Suppressor macrophage treated with lipopolysaccharide for 1 hour (primary cell): ENCODE measurements at regions not wholly inside any gene's neighbourhood (a gene's known extent, or its start where the extent isn't known, plus 50 kb on each side); places are given as distances from the start of the nearest gene placed in this dataset.
"Not testable (repeated sequence)": the region's sequence is repeated elsewhere in the genome, so short reads cannot be mapped to it uniquely, and the experiment has no call there.

Experiments
- DNase-seq, 3 donors: peaks; one replicate each; pipeline ENCODE4 v3.0.0-alpha.2; 2020 to 2022

- DNase-seq: peak; percentile 71 to 89 (median 88)
Observed at GRCh38 chr12:24664161-24664880, 284.6 kb downstream of the BCAT1 start.

GRCh38 chr12:24661657-24662096 lies 287.2 kb downstream of the BCAT1 start:
- peak; percentile 84 to 92 (median 91) for DNase-seq

DNA sequence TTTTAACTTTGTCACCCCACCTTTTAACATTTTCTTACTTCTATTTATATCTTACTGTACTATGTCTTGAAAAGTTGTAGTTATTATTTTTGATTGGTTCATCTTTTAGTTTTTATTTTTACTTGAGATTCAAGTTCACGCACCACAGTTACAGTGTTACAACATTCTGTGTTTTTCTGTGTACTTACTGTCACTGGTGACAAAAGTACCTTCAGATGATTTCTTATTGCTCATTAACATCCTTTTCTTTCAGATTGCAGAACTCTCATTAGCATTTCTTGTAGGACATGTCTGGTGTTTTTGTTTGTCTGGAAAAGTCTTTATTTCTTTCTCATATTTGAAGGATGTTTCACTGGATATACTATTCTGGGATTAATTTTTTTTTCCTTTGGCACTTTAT lies 289.9 kb downstream of the BCAT1 start:
- DNase-seq: peak; percentile 51 to 81 (median 73)

- not testable (repeated sequence) for DNase-seq
Observed at GRCh38 chr12:24654344-24654743, 294.6 kb downstream of the BCAT1 start.

DNA sequence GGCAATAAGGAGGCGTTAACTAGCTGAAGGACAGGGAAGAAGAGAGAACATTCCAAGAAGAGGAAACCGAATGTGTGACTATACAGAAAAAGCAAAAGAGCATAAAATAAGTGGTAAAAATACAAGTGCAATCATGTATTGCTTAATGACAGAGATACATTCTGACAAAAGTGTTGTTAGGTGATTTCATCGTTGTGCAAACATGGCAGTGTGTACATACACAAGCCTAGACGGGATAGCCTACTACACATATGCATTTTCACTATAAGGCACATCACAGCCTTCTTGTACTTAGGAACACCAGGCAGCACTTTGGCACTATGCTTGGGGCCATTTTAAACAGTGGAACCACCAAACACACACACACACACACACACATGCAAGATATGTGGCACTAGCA lies 299.3 kb downstream of the BCAT1 start:
- DNase-seq: no peak

GRCh38 chr12:24649209-24649608 lies 299.7 kb downstream of the BCAT1 start:
- no peak for DNase-seq

DNA sequence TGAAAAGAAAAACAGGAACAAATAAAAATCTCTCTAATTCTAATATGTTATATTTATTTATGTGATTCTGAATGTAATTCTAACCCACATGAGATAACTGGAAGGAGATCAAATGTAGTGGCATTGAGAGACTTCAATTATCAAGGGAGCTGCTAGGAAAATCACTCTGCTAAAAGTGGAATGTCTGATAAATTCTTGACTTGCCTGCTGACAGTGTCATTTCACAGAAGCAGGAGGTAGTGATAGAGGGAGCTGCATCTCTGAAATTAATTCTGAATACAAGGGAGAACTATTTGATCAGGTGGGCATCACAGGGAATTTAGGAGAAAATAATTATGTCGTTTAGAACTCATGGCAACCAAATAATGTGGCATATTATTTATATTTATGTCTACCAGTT lies 303.6 kb downstream of the BCAT1 start:
- DNase-seq: no peak

DNA sequence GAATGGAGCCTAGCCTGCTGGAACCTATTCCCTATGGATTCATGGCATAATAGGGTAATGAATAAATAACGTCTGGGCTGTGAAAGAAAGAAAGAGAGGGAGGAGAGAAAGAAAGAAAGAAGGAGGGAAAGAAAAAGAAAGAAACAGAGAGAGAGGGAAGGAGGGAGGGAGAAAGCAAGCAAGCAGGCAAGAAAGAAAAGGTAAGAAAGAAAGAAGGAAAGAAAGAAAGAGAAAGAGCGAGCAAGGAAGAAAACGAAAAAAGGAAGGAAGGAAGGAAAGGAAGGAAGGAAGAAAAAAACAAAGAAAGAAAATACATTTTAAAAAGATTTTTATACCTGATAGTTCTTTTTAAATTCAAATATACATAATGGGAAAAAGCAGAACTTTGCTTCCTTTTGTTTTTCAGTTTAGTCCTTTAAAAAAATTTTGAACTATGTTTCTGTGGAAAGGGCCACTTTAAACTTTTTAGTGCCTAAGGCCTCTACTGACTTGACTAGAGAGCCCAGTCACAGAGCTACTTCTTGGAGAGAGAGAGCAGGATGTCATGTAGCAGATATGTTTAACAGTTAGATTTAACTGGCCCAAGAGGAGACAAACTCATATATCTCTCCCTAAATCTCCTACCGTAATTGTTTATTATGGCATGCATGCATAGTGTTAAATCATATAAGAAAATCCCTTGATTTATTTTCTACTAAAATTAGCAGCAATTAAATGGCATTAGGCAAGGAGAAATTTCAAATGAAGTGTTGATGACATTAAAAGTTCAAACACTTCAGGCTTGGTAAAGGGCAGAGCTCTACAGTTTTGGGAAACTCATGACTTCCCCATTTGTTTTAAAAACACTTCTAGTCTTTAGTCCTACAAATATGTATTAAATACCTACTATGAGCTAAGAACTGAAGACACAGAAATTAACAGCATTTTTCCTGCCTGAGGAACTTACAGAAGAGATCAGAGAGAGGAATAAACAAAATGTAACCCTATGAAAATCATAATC lies 305.5 kb downstream of the BCAT1 start:
- DNase-seq: peak in 1 of 3 donors; percentile 17

GRCh38 chr12:24639641-24640040 lies 309.3 kb downstream of the BCAT1 start:
- peak in 2 of 3 donors; percentile 39 to 47 for DNase-seq

DNA sequence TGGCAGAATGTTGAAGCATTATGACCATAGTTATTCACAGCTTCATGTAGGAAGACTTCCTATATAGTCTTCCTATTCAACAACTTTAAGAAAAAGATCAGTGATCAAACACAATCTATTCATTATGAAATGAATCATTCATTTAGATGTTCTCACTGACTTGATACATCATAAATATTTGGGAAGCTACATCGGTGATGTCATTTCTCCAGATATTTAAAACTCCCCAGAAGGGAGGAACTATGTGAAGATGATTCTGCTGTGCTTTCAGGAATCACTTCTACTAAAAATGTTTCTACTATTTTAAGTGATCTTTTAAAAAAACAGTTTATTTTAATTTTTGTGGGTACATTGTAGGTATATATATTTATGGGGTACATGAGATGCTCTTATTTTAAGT lies 316.4 kb downstream of the BCAT1 start:
- DNase-seq: peak; percentile 37 to 76 (median 61)

- DNase-seq: peak in 1 of 3 donors; percentile 12
Observed at GRCh38 chr12:24631676-24632426, 317.1 kb downstream of the BCAT1 start.

- peak in 1 of 3 donors; percentile 5 for DNase-seq
Observed at GRCh38 chr12:24630856-24631255, 318.0 kb downstream of the BCAT1 start.

GRCh38 chr12:24630446-24630845 lies 318.5 kb downstream of the BCAT1 start:
- DNase-seq: no peak

GRCh38 chr12:24625103-24625502 lies 323.8 kb downstream of the BCAT1 start:
- no peak for DNase-seq

DNA sequence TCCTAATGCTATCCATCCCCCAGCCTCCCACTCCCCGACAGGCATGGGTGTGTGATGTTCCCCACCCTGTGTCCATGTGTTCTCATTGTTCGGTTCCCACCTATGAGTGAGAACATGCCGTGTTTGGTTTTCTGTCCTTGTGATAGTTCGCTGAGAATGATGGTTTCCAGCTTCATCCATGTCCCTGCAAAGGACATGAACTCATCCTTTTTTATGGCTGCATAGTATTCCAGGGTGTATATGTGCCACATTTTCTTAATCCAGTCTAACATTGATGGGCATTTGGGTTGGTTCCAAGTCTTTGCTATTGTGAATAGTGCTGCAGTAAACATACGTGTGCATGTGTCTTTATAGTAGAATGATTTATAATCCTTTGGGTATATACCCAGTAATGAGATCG lies 328.9 kb downstream of the BCAT1 start:
- not testable (repeated sequence) for DNase-seq

- no peak for DNase-seq
Observed at GRCh38 chr12:24617471-24617870, 331.4 kb downstream of the BCAT1 start.

DNA sequence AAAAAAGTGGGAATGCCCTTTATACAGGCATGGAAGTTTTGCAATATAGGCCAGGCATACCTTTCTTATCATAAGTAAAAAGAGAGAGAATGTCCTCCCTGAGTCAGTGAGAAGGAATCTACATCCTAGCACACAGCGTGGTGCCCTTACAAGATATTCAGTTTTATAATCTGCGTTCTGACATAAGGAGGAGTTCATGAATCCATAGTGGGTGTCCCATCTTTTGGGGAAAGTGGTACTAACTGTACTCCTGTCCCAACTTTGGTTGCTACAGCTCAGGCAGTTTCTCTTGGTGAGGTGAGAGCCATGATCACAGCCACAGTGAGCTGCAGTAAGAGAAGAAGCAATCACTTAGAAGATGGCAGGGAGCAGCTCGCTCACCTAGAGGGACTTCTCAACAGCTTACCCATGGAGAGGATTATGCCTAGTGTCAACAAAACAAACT lies 332.9 kb downstream of the BCAT1 start:
- DNase-seq: no peak

DNA sequence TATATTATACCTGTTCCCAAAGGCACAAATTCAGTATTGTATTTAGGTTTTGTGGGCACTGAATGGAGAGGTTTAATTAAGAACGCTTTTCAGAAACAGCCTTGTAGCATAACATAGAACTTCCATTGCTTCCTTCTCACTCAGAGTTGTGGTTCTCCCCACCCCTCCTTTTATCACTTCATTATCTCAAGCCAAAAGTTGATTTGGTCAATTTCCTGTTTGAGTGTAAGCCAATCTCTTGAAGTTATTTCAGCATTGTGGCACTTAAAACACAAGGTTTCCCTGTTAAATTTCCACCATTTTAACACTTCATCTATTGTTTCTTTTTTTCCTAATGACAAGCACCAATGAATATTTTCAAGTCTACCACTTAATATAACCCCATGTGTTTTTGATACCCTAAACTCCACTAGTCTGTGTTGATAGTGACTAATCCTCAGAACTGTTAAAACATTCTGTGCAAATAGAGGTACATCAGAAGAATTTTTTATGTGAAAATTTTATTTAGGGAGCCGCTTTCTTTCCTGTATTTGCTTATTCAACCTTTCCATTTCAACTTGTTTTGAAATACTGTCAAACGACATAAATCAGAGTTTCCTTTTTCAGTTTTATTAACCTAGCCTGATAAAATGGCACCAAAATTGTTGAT lies 340.1 kb downstream of the BCAT1 start:
- no peak for DNase-seq

GRCh38 chr12:24608108-24608507 lies 340.8 kb downstream of the BCAT1 start:
- no peak for DNase-seq

DNA sequence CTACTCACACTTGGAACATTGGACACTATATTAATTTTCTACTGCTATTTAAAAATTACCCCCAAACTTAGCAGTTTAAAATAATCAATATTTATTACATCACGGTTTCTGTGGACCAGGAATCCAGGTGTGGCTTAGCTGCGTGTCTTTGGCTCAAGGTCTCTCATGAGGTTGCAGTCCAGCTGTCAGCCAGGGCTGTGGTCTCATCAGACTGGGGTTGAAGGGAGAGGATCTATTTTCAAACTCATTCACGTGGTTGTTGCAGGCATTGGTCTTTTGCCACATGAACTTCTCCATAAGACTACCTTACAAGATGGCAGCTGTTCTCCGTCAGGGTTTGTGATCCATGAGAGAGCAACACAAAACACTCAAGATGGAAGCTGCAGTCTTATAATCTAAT lies 343.0 kb downstream of the BCAT1 start:
- DNase-seq: no peak

DNA sequence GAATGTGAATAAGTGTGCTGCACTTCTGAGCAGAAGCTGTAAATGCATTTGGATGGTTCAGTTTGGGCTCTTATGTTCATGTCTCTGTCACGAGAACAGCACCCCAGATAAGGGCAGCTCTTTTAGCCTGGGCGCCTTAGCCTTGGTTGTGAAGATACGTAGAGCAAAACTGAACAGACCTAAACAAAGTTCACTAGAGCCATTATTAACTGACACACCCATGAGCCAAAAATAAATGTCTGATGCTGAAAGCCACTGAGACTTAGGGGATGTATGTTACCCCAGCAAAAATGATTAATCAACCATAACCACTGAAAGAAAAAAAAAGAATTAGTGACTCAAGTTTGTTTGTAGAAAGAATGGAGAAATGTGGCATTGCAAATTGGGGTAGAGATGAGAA lies 343.4 kb downstream of the BCAT1 start:
- no peak for DNase-seq

- no peak for DNase-seq
Observed at GRCh38 chr12:24603371-24603770, 345.5 kb downstream of the BCAT1 start.
